GM19324 (cell line): ENCODE measurements at regions not wholly inside any gene's neighbourhood (a gene's known extent, or its start where the extent isn't known, plus 50 kb on each side); places are given as distances from the start of the nearest gene placed in this dataset.
"Not testable (repeated sequence)": the region's sequence is repeated elsewhere in the genome, so short reads cannot be mapped to it uniquely, and the experiment has no call there.

Experiments used
- ATAC-seq: cut with Tn5 transposase; IDR thresholded peaks from one replicate; pipeline ENCODE4 v1.9.1; 2021; ENCODE audit warnings: mild to moderate bottlenecking, moderate library complexity; ENCODE audit not compliant: unreplicated experiment, low FRiP score

DNA sequence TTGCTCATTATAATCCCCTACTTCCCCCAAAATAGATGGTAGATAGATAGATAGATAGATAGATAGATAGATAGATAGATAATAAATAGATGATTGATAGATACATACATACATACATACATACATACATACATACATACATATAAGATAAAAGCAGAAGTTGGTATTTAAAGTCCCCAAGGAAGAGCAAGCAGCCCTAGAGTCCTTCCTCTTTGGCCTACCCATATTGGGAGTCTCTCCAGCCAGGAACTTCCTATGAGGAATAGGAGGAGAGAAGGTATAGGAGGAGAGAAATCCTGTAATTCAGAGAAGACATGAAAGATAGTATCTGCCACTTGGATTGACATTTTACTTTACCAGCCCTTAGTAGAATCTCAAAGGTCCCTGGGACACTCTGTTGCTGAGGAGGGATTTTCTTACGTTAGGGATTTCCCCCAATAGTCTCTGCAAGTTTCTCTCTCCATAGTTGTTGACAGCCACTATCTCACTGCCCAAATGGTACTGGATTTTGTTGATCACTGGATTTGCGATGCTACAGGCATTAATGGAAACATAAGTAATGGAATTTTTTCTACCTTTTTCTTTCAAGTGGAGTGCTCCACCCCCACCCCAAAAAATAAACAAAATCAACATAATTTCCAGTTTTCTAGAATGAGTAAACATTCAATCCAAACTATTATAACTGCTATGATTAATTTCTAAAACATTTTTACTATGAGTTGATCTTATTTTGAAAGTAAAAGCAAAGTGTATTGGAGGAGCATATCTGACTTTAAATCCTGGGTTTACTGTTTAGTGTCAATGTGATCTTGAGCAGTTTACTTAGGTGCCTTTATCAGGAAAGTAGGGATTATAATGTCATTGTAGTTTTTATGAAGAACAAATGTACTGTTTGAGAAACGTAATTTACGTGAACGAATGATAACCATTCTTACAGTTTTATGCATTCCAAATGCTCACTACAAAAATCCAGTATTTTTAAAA, 93.2 kb upstream of the TNFSF4 start:
- no peak for ATAC-seq

DNA sequence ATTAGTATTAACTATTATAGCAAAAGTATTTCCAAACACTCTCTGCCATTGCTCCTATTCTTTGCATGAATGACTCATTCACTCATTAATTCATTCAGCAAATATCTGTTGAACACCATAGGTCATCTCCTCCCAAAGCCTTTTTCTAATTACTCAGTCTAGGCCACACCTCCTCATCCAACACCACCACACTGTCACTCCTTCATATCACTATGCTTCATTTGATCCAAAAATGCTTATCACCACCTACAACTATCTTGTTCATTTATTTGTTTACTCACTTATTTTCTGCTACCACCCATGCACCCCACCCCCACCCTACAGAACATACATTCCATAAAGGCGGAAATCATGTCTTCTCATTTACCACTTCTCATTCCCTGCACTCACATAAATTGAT, 94.4 kb upstream of the TNFSF4 start:
- ATAC-seq, result no peak

DNA sequence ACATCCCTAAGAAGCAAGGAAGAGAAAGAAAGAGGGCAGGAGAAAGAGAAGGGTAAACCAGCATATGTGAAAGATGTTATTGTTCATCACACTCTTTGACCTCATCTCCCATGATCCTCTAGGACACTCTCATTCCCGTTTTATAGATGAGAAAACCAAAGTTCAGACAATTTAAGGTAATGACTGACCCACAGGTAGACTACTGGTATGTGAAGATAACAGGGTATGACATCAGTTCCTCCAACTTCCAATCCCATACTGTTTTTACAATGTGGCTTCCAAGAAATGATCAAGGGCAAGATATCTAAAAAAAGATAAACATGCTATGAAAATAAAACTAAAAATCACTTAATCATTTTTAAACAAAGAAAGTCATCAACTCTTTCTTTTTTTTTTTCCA, 95.2 kb upstream of the TNFSF4 start:
- ATAC-seq, result no peak

DNA sequence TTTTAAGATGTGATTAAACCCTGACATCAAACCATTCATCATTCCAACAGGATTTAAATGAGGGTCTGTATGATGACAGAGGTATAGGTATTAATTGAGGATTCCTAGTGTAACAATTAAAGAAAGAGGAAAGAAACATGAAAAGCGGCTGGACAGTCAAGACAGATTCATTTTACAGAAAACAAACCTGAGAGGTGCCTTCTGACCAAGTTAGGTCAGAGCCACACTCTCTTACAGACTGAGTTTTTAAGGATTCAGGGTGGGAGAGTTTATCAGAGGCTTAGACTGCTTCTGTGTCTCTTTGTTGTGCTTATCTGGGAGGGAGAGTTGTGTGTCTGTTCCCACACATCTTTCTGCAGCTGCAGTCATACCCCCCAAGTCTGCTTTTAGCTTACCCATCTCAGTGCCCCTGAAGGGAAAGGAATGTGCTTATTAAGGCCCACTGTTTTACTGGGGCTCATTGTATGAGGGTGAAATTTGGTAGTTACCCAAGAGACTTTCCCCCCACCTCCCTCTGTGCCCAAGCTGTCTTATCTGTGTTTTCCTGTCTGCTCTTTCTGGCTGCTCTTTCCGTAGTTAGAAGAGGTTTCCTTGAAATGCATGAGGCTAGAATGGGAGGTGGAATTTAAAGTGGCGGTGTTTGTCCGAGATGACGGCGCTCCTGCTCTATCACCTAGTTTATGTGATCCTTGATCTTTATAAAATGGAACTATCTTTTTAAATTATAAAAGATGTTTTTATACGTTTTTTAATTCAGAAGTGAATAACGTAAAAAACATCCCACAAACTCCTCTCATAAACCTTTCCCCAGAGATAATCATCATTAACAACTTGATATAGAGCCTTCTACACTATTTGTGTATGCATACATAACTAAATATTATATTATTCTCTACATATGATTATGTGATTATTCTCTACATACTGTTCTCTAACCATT, 96.0 kb upstream of the TNFSF4 start:
- no peak for ATAC-seq

DNA sequence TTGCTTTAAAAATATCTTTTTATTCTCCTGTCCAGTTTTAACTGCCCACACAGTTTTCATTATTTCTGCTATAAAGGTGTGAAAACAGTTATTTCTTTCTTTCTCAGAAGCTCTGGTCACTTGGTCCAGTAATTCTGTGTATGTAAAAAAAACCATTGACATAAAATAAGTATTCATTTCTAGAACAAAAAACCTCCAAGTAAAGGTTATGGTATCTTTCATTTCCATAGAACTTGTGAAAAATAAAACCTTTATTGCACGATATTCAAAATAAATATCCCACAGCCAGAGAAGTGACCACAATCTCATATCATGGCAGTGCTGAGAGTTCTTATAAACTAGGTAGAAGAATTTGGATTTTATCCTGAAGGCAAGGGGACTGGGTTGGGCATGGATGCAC, 96.9 kb upstream of the TNFSF4 start:
- ATAC-seq, result no peak

DNA sequence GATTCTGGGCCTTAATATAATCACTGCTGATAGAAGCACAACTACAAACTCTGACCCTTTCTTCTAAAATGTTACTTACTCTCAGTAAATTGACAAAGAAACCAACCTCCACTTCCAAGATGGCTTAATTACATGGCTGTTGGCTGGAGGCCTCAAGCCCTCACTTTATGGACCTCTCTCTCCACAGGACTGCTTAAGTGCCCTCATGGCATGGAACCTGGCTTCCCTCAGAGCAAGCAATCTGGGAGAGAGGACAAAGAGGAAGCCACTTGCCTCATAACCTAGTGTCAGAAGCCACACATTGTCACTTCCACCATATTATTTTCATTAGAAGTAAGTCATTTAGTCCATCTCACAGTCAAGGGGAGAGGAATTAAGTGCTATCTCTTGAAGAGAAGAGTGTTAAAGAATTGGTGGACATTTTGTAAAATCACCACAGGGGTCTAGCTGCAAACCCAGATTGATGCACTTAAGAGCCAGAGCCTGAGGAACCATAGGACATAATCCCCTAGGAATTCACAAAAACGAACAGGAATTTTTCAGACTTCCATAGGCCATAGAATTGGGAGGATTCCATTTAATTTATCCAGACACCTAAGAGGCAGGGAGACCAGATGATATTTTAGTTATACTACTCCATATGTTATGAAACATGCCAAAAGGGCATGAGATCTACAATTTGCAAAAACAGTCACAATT, 97.5 kb upstream of the TNFSF4 start:
- no peak for ATAC-seq

DNA sequence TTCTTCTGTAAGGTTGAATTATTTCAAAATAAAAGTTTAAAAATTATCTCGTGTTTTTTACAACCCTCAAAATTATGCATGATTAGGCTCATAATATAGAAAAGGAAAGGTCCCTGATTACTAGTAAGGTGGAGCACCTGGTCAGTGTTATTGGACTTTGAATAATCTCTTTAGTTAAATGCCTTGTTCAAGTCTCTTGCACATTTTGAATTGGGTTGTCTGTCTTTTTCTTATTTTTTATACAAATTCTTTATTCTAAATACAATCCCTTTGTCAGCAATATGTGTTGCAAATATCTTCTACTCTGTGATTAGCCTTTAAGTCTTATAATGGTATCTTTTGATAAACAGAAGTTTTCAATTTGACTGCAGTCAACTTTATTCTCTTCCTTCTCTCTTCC, 100.7 kb upstream of the TNFSF4 start:
- ATAC-seq, result no peak

DNA sequence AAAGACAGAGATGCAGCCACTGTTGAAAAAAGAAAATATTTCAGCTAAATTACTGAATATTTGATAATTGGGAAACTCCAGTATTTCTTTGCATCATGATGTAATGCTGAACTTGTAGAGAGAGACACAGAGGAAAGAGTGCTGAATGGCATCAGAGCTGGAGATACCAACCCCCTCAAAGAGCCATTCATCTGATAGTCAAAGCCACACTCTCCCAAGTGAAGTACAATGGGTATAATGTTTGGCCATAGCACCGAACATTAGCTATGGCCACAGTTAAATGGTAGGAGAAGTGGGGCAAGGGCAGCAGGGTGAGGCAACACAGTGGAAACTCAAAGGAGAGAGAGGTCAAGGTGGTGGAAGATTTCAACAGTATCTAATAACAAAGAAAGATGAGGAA, 107.5 kb upstream of the TNFSF4 start:
- no peak for ATAC-seq

DNA sequence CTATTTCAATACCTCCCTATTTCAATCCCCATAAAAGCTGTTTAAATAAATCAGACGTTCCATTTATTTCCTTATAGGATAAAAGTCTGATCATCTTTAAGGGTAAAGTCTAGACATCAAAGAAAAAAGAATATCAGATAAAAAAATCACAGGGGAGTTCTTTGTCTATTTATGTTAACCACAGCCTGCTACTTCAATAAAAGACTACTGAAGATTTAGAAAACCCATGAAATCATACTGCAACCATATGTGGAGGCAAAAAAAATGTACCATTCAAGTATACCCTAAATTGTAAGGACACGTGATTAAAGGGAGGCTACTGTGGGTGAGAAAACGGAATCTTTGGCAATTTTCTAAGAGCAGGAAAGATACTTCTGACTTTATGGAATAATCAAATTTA, 108.2 kb upstream of the TNFSF4 start:
- no peak for ATAC-seq

DNA sequence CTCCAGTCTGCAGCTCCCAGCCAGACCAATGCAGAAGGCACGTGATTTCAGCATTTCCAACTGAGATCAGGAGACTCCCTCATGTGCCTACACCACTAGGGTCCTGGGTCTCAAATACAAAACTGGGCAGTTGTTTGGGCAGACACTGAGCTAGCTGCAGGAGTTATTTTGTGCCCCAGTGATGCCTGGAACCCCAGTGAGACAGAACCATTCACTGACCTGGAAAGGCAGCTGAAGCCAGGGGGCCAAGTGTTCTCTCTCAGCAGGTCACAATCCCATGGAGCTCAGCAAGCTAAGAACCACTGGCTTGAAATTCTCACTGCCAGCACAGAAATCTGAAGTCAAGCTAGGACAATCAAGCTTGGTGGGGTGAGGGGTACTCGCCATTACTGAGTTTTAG, 111.7 kb upstream of the TNFSF4 start:
- ATAC-seq, result no peak

DNA sequence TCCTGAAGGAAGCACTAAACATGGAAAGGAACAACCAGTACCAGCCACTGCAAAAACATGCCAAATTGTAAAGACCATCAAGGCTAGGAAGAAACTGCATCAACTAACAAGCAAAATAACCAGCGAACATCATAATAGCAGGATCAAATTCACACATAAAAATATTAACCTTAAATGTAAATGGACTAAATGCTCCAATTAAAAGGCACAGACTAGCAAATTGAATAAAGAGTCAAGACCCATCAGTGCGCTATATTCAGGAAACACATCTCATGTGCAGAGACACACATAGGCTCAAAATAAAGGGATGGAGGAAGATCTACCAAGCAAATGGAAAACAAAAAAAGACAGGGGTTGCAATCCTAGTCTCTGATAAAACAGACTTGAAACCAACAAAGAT, 117.2 kb upstream of the TNFSF4 start:
- not testable (repeated sequence) for ATAC-seq

DNA sequence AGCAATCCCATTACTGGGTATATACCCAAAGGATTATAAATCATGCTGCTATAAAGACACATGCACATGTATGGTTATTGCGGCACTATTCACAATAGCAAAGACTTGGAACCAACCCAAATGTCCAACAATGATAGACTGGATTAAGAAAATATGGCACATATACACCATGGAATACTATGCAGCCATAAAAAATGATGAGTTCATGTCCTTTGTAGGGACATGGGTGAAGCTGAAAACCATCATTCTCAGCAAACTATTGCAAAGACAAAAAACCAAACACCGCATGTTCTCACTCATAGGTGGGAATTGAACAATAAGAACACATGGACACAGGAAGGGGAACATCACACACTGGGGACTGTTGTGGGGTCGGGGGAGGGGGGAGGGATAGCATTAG, 120.9 kb upstream of the TNFSF4 start:
- ATAC-seq, result not testable (repeated sequence)

DNA sequence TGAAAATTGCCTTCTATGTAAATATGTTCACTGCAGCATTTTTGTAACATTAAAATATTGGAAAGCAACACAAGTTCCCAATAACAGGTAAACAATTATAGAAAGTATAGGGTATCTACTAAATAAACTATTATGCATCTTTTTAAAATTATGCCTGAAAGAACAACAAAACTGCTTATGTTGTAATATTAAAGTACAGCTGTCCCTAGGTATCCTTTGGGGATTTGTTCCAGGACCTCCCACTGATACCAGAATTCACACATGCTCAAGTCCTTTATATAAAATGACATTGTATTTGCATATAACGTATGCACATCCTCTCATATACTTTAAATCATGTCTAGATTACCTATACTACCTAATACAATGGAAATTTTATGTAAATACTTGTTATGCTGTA, 121.8 kb upstream of the TNFSF4 start:
- no peak for ATAC-seq

DNA sequence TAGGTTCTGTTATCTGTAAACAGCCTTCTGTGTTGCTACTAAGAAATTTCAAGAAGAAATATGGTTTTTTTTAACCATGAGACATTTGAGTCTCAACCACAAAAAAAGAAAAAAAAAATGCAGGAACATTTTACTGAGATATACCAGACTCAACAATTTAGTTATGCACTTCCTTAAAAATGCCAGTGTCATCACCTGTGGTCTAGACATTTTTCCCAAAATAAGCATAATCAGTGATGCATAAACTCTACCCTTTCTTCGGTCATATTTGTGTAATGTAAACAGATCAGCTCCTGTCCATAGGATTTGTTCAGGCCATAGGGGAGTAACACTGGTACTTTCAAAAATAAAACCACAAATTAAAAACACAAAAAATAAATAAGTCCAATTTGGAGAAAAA, 122.6 kb upstream of the TNFSF4 start:
- no peak for ATAC-seq

DNA sequence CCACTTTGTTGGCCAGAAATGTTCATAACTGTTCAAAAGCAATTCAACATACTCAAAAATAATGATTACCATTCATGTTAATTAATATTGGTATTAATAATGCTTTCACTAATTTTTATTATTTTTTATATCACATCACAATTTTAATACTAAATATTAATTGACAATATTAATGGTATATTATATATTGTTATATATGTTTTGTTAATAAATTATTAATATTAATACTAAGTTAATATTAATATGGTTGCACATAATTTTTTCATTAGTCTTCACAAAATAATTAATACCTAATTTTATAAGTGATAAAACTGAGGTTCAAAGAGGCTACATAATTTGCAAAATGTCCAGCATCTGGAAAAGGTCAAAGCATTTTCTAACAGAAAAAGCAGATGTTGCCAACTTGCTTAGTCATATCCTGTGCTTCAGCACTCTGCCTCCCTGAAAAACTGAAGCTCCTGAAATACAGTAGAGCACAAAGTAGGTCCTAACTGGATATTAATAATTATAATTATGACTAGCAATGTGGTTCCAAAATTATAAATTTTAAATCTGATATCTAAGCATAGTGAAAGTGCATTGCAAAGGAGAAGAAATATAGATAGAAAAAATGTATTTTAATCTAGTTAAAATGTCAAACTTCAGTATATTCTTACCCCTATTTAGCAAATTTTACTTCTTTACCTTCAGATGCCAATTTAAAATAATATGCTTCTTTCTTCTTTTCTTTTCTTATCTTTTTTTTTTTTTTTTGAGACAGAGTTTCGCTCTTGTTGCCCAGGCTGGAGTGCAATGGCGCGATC, 123.2 kb upstream of the TNFSF4 start:
- no peak for ATAC-seq

DNA sequence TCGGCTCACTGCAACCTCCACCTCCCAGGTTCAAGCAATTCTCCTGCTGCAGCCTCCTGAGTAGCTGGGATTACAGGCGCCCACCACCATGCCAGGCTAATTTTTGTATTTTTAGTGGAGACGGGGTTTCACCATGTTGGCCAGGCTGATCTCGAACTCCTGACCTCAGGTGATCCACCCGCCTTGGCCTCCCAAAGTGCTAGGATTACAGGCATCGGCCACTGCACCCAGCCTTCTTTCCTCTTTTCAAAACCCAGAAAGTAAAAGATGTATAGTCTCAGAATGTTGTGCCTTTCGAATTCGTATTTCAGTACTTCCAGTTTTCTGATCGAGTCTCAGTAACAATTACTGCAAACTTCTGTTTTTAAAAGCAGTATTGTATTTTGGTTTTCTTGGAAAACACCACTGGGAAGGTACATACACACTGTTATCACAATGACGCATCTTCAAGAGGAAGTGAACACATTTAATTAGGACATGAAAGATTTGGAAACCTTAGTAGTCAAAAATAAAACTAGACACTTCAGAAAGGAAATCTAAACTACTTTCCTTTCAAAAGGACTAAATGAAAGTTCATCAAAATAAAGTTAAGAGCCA, 123.9 kb upstream of the TNFSF4 start:
- not testable (repeated sequence) for ATAC-seq

DNA sequence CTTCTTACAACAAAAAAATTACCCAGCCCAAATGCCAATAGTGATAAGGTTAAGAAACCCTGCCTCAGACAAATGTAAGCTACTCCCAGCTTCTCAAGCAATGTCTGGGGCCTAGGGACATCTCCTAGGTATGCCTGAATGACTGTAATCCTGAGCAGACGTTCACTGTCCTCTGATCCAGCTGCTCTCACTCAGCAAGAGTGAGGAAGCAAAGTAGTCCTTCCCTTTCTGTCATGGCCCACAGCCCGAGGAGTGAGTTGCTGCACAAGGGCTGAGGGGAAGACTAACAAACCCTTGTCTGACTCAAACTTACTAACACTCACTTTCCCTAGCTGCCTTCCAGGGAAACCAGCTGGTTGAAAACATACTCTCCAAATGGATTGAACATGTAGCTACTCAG, 124.9 kb upstream of the TNFSF4 start:
- no peak for ATAC-seq

DNA sequence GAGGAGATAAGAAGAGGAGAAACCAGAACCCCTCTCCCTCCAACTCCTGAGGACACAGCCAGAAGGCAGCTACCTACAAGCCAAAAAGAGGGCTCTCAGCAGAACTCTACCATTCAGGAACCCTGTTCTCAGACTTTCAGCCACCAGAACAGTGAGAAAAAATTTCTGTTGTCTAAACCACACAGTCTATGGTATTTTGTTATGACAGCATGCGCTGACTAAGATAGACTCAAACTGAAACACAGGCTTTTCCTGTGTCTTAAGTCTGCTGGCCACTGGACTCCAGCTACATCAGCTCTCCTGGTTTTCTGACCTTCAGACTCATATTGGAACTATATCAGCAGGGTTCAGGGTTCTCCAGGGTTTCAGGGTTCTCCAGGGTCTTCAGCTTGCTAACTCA, 126.5 kb upstream of the TNFSF4 start:
- ATAC-seq, result no peak

DNA sequence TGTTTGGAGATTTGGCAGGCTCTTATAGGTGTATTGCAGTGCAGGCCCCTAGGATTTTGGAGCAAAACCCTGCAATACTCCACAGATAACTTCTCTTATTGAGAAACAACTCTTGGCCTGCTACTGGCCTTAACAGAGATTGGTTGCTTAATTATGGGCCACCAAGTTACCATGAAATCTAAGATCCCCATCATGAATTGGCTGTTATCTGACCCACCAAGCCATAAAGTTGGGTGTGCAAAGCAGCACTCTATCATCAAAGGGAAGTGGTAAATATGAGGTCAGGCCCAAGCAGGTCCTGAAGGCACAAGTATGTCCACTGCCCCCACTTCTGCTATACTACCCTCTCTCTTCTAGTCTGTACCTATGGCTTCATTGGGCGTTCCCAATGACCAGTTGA, 130.0 kb upstream of the TNFSF4 start:
- ATAC-seq, result no peak

DNA sequence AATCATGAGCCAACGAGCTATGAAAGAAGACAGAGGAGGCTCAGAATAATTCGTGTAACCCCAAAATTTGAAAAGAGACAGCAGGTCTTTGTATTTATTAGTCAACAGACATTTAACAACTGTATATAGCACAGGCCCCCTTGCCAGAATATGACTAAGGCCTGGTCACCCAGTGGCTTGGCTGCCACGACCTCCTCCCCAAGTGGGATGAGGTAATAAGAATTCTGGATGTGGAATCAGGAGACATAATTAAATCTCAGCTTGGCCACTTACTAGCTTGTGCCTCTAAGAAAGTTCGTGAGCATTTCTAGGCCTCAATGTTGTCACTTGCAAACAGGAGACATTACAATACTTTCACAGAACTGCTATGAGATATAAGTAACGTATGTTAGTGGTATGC, 134.2 kb upstream of the TNFSF4 start:
- no peak for ATAC-seq
